ENCODE measurements at regions not wholly inside any gene's neighbourhood (a gene's known extent, or its start where the extent isn't known, plus 50 kb on each side); places are given as distances from the start of the nearest gene placed in this dataset.
"Not testable (repeated sequence)": the region's sequence is repeated elsewhere in the genome, so short reads cannot be mapped to it uniquely, and the experiment has no call there.

DNA sequence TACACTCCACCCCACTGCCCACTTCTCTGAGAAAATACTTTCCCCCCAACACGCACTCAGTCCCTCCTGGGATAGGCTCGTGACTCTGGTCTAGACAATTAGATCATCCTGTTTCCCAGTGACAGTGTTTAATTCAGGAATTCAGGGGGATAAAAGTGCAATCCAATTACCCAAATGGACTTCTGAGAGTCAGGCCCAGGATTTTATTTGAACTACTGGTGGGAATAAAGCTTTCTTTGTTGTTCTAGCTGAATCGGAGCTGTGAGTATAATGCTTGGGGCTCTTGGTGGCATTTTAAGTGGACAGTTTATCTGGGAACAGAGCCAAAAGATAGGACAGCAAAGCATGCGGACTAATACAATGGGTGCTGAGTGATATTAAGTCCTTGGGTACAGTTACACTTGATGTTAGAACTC lies 683.3 kb downstream of the MAT2B start:
- no peak for DNase-seq

DNA sequence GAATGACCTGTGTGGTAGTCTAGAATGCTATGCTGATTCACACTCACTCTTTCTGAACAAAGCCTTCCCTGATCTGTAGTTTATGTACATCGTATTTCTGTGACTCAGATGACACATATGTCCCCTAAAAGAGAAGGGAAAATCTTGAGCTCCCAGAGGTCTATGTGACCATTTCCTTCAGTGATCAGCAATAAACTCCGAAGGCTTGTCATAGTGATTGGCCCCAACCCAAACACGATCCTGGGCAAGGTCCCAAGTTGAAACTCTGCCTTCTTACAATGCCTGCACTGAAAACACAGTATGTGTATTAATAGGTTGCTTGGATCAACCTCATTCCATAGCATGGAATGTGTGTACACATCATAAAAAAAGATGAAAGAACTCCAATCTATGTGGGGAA lies 685.8 kb downstream of the MAT2B start:
- peak in 6 of 58 donors; percentile 0 to 14 (median 2) for DNase-seq

DNA sequence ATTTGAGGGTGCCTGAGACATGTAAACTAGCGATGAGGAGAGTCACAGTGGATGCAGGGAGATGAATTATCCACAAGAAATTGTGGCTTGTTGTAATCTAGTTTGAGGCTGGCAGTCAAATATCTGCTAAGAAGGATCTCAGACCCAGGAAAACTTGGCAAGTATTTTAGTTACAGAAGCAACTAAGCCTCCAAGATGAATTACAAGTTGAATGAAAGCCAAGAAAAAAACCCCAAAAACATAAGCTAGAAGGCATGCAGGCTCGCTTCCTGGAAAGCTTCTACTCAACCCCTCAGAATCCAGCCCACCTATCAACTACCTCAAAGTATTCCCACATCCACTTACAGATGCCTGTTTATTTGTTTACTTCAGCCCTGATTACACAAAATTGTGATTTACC lies 696.9 kb downstream of the MAT2B start:
- DNase-seq = no peak

- no peak for DNase-seq
Observed at GRCh38 chr5:164203581-164204225, 698.3 kb downstream of the MAT2B start.

DNA sequence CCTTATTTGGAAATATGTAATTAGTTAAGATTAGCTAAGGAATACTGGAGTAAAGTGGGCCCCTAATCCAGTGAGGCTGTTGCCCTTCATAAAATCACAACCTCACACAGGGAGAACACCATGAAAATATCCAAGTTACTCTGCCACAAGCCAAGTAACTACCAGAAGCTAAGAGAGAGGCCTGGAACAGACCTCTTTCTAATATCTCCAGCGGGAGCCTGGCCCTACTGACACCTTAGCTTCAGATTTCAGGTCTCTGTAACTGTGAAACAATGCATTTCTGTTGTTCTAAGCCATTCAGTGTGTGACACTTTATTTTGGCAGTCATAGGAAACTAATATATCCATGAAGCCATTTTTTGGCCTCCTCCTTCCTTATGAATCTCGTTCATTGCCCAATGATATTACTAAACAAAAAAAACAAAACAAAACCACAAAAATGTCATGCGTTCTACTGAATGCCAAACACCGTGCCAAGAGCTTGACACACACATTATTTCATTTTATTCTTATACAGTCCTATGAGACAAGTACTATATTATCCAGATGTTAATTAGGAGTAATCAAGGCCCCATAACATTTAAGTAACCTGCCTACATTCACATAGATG lies 699.0 kb downstream of the MAT2B start:
- DNase-seq = no peak

DNA sequence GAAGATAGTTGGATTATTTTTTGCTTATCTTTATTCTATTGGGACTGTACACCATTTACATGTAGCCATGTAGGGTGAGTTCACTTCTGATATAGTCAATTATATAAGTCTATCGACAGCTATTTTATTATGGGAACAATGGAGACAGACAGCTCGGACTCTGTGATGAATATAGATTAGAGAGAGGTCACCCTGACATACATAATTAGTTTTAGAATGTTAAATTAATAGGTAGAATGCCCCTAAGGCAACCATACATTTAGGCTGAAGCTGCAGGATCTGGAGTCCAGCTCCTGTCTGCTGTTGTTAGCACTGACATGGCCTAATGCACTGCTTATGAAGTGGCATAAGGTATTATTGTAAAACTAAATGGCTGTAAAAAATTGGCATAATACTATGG lies 700.8 kb downstream of the MAT2B start:
- DNase-seq = no peak

DNA sequence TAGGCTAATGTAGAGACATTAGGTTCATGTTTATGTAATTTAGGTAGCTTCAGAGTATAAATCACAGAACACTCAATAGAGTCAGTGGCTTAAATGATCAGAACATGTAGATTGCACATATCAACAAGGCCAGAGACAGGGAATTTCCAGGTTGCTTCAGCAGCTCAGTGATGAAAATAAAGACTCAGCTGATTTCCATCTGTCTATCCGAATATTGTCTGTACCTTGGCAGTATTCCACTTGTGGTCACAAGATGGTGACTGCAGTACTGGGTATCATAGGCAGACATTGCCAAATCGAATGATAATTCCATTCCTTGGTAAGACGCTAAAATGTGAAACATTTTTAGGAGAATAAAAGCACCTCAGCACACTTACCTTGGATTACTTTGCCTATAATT lies 702.2 kb downstream of the MAT2B start:
- DNase-seq = no peak

DNA sequence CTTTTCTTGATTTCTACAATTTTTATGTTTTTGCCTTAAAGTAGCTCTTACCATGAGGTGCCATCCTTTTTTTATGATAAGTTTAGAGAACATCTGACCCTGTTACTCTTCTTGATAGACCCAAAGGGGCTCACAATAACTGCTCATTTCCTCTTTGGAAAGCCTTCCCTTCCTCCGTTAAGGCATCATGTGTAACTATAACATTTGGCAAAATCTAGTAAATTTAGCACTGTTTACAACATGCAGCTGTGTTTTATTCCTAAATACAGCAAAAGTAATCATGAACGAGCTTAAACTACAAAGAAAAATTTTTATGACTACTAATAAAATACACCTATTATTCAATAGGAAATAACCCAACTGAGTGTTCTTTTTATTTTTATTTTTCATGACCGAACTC lies 705.1 kb downstream of the MAT2B start:
- no peak for DNase-seq

DNA sequence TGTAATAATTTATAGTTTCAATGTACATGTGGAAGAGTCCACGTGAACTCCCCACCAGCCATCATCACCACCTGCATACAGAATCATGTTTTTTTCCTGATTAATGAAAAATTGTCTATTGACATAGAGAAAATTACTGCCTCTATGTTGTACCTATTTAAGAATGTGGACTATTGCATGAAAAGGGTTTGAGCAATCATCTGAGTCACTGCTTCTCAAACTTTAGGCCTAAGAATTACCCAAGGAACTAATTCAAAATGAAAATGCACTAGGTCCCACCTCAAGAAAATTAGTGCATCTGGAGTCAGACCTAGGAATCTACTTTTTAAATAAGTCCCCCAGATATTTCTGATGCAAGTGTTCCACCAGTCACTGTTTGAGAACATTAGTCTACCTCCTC lies 709.3 kb downstream of the MAT2B start:
- no peak for DNase-seq

- no peak for DNase-seq
Observed at GRCh38 chr5:164217464-164217863, 712.0 kb downstream of the MAT2B start.

GRCh38 chr5:164220522-164220921 lies 715.1 kb downstream of the MAT2B start:
- DNase-seq = no peak

DNA sequence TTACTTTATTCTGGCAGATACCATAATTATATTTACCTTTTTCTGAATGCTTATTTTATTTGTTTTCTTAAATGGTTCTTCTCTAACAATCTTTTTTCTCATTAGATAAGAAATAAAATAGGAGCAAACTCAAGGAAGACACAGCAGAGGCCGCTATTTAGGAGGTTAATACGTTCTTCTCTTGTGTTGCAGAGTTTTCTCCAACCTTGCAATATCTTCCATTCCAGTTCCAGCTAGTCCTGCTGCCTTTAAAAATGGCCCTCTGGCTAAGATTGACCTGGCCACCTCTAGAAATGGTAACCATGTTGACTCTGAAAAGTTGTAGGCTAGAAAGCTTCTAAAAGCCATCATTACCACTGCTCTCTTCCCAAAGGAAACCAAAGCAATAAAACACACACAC lies 718.8 kb downstream of the MAT2B start:
- no peak for DNase-seq

- DNase-seq = no peak
Observed at GRCh38 chr5:164224772-164225171, 719.4 kb downstream of the MAT2B start.

DNA sequence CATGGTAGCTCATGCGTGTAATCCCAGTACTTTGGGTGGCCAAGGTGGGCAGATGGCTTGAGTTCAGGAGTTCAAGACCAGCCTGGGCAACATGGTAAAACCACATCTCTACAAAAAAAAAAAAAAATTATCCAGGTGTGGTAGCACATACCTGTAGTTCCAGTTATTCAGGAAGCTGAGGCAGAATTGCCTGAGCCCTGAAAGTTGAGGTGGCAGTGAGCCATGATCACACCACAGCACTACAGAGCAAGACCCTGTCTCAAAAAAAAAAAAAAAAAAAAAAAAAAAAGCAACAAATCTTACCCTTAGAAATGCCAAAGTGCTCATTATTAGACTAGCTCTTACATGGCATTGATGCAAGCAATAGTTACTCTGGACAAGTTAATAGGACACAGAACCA lies 724.9 kb downstream of the MAT2B start:
- no peak for DNase-seq

- DNase-seq = no peak
Observed at GRCh38 chr5:164233791-164234190, 728.4 kb downstream of the MAT2B start.

DNA sequence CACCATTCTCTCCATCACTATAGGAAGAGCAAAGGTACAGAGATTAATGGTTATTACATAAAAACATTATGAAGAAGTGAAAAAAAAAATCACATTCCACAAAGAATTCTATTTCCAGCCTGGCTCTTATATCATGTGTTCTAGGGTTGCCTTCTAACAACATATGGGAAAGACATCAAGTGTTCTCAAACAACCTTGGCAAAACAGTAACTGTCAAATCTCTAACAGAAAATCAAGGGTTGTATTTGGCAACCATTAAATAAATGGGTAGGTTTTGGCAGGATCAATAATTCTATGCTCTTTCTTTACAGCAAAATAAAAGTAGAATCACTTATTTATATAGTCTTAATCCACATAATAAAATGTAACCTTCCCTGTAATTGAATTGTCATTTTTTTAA lies 728.9 kb downstream of the MAT2B start:
- DNase-seq = peak in 1 of 58 donors; percentile 5

DNA sequence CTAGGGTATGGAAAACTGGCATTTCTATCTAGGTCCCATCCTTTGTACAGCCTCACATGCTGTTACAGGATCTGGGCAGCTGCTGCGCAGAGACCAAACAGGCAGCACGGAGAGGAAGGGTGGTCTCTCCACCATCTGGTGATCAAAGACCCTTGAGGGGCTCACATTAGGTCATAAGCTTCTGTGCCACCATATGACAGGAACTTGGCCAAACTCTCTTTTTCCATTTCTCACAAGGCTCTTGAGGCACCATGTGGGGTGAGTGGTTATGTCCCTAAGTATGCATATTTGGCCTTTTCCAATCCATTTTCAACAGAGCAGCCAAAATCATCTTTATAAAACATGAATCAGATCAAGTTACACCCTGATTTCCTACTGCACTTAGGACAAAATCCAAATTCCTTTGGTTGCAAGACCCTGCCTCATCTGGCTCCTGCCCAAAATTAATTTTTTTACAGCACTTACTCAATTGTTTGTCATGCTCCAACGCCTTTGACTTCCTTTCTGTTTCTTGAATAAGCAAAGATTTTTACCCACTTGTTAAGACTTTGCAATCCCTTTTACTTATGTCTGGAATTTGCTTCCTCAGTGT lies 730.0 kb downstream of the MAT2B start:
- no peak for DNase-seq

DNA sequence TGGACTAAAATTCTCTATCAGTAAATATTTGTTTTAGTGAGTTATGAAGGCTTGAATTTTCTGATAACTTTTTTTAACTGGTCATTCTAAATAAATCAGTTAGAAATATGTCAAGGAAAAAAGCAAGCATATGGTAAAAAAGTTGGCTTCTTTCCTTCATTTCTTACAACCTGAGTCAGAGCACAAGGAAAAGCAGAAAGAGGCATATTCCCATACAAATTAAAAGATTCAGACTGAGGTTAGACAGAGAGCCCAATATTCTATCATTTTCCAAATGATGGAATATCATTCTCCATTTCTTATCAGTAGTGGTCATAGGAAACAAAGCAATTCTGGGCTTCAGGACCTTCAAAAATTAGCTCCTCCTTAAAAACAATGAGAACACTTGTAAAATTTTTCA lies 732.1 kb downstream of the MAT2B start:
- no peak for DNase-seq

DNA sequence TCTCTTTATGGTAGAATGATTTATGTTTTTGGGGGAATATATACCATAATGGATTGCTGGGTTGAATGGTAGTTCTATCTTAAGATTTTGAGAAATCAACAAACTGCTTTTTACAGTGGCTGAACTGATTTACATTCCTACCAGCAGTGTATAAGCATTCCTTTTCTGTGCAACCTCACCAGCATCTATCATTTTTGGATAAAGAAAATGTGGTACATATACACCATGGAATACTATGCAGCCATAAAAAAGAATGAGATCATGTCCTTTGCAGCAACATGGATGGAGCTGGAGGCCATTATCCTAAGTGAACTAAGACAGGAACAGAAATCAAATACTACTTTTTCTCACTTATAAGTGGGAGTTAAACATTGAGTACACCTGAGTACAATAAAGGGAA lies 746.4 kb downstream of the MAT2B start:
- not testable (repeated sequence) for DNase-seq

DNA sequence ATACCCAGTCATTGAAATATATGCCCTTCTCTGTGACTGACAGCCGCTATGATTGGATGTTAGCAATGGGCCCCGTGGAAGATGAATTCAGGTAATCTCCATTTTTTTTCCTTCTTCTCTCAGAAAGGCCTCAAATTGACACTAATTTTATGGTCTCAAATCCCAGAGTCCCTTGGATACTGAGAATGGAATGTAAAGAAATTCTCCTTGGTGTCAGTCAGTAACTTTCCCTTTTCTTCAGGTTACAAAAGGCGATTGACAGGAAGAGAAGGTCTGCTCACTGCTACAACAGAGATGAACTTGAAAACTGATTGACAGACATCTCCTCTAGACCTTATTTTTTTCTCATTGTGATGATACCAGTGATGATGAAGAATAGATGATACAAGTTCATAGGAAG lies 748.3 kb downstream of the MAT2B start:
- DNase-seq = no peak

- DNase-seq = no peak
Observed at GRCh38 chr5:164255598-164256213, 750.3 kb downstream of the MAT2B start.

GRCh38 chr5:164256351-164256750 lies 750.9 kb downstream of the MAT2B start:
- DNase-seq = no peak

- DNase-seq = no peak
Observed at GRCh38 chr5:164256954-164257353, 751.5 kb downstream of the MAT2B start.
